ENCODE measurements at regions not wholly inside any gene's neighbourhood (a gene's known extent, or its start where the extent isn't known, plus 50 kb on each side); places are given as distances from the start of the nearest gene placed in this dataset.

DNA sequence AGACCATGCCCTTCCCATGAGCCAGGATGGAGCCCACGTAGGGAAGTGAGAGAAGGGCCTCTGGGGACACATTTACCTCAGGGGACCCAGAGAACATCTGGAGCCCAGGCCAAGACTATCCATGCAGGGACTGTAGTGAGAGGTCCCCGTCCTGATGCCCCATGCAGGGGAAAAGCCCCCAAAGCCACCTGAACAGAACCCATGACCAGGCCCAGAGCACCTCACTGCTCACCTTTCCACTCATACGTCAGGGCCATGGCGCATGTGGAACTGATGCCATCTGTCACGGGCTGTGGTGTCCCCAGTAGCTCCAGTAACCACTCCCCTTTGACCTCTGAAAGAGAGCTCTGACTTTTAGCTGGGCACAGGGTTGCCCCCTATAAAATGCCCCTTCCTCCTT, 106.5 kb upstream of the TEX51 start:
- no peaks in the 10 kb centered on the region for H3K9me2 ChIP-seq (ENCODE audit: insufficient read depth)
- no peaks in the 10 kb centered on the region for H3K4me1 ChIP-seq (ENCODE audit: control insufficient read depth in 1 of 2, insufficient read depth in 2 of 2, low read length in 2 of 2)
- peaks cover 29% of the 10 kb centered on the region for H3K27me3 ChIP-seq (ENCODE audit: insufficient read depth, low read length)
- DNase-seq (ENCODE audit: low read depth, low spot score) (no peak), ATAC-seq (no peak)
- intact Hi-C loops (cut with micrococcal nuclease) = no loop called here
- RAD21 ChIA-PET (ENCODE audit: low non-redundant PET in 1 of 2, low total read pairs in 2 of 2, uncharacterized antibody in 2 of 2, unreplicated experiment in 2 of 2) = no interaction called here
- H3K9ac ChIP-seq (ENCODE audit: low read length) = no peak overlapping the region
- H4K20me1 ChIP-seq (ENCODE audit: insufficient read depth) = no peaks in the 10 kb centered on the region
- H2AFZ ChIP-seq (ENCODE audit: low read depth, low read length, poor library complexity, severe bottlenecking) = no peak overlapping the region
- no peaks in the 10 kb centered on the region for H3K9me3 ChIP-seq (ENCODE audit: control insufficient read depth in 1 of 2, insufficient read depth in 1 of 2, low read depth in 1 of 2, low read length in 2 of 2)
- BruUV-seq (replicated peaks) = no TSS peak
- H3K36me3 ChIP-seq (ENCODE audit: control insufficient read depth in 1 of 2, insufficient read depth in 2 of 2, low read length in 2 of 2) = no peaks in the 10 kb centered on the region
- no peak overlapping the region for H3K27ac ChIP-seq (ENCODE audit: low read depth, low read length)
- TF ChIP-seq POLR2A (IDR thresholded peaks at IDR 0.05; ENCODE audit: borderline replicate concordance, extremely low read depth, insufficient read depth, insufficient read length) (no peak), RAD21 (IDR thresholded peaks at IDR 0.05; ENCODE audit: low read depth) (no peak), FOSL1 (IDR thresholded peaks at IDR 0.05; ENCODE audit: low read depth) (no peak), POLR2AphosphoS5 (IDR thresholded peaks at IDR 0.05; ENCODE audit: low read depth, low read length) (no peak), ZFX (IDR thresholded peaks at IDR 0.05) (no peak), CEBPB (IDR thresholded peaks at IDR 0.05; ENCODE audit: low read depth) (no peak), EGR1 (IDR thresholded peaks at IDR 0.05; ENCODE audit: low read depth) (no peak), ZNF274 (IDR thresholded peaks at IDR 0.05; ENCODE audit: low read depth, low read length) (no peak), SRF (IDR thresholded peaks at IDR 0.05; ENCODE audit: low read depth) (no peak), YY1 (IDR thresholded peaks at IDR 0.05; ENCODE audit: extremely low read depth, insufficient replicate concordance, low read depth, low read length) (no peak), CBX3 (IDR thresholded peaks at IDR 0.05; ENCODE audit: low read depth) (no peak), TCF7L2 (IDR thresholded peaks at IDR 0.05; ENCODE audit: borderline replicate concordance, extremely low read depth, insufficient read depth, insufficient read length) (no peak), JUND (IDR thresholded peaks at IDR 0.05) (no peak)
- TF ChIP-seq, protein P1, sequence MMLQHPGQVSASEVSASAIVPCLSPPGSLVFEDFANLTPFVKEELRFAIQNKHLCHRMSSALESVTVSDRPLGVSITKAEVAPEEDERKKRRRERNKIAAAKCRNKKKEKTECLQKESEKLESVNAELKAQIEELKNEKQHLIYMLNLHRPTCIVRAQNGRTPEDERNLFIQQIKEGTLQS (IDR thresholded peaks at IDR 0.05) = no peak
- TF ChIP-seq, protein P2, sequence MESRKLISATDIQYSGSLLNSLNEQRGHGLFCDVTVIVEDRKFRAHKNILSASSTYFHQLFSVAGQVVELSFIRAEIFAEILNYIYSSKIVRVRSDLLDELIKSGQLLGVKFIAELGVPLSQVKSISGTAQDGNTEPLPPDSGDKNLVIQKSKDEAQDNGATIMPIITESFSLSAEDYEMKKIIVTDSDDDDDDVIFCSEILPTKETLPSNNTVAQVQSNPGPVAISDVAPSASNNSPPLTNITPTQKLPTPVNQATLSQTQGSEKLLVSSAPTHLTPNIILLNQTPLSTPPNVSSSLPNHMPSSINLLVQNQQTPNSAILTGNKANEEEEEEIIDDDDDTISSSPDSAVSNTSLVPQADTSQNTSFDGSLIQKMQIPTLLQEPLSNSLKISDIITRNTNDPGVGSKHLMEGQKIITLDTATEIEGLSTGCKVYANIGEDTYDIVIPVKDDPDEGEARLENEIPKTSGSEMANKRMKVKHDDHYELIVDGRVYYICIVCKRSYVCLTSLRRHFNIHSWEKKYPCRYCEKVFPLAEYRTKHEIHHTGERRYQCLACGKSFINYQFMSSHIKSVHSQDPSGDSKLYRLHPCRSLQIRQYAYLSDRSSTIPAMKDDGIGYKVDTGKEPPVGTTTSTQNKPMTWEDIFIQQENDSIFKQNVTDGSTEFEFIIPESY (IDR thresholded peaks at IDR 0.05; ENCODE audit: extremely low read depth, insufficient replicate concordance, low read length) = no peak
- CTCF ChIA-PET = no interaction called here
- no peaks in the 10 kb centered on the region for H3K79me2 ChIP-seq (ENCODE audit: insufficient read depth, low read length)
- POLR2A ChIA-PET = no interaction called here
- no peak overlapping the region for H3K4me3 ChIP-seq (replicated peaks in 1 of 2; ENCODE audit: low read depth in 1 of 2, low read length in 2 of 2)
- H3K4me2 ChIP-seq (ENCODE audit: low read length) = no peak overlapping the region
